A673 (cell line): ENCODE measurements at regions not wholly inside any gene's neighbourhood (a gene's known extent, or its start where the extent isn't known, plus 50 kb on each side); places are given as distances from the start of the nearest gene placed in this dataset.

Source experiments
- BruUV-seq: library from RNA; stranded (reverse); fragments of 400-500 nt; replicated peaks from 2 replicates; lab custom pipeline; 2021; lab: Mats Ljungman, UMichigan
- CTCF ChIA-PET: fragments of 300-600 bp; sonication (Branson Sonifier 250); formaldehyde crosslinking; loops from one replicate; lab custom pipeline; 2022; ENCODE audit warnings: antibody characterized with exemption; lab: Charles Lee
- POLR2A ChIA-PET: fragments of 300-600 bp; sonication (Branson Sonifier 250); formaldehyde crosslinking; loops from one replicate; lab custom pipeline; 2022; ENCODE audit warnings: antibody characterized with exemption; ENCODE audit not compliant: low non-redundant PET; lab: Charles Lee
- DNase-seq: peaks from one replicate; pipeline ENCODE4 v3.0.0-alpha.2; 2015; ENCODE audit warnings: low spot score
- H3K27ac ChIP-seq: fragments of 200-600 bp; sonication (generic); 2 replicates; pipeline ENCODE4 v1.5.1; 2016; ENCODE audit warnings: mixed run types, low read depth, mild to moderate bottlenecking, mixed read lengths, antibody characterized with exemption, low read length; ENCODE audit not compliant: poor library complexity, severe bottlenecking
- H3K27me3 ChIP-seq: fragments of 200-600 bp; sonication (generic); replicated peaks from 2 replicates; pipeline ENCODE4 v1.6.1; 2017; ENCODE audit warnings: mixed run types, low read depth, mild to moderate bottlenecking, mixed read lengths, antibody characterized with exemption, low read length; ENCODE audit not compliant: insufficient read depth, poor library complexity
- H3K36me3 ChIP-seq: fragments of 200-600 bp; sonication (generic); 2 replicates; pipeline ENCODE4 v1.6.1; 2016; ENCODE audit warnings: mixed run types, mild to moderate bottlenecking, mixed read lengths, antibody characterized with exemption, low read length; ENCODE audit not compliant: insufficient read depth, poor library complexity, severe bottlenecking
- H3K4me1 ChIP-seq: fragments of 200-600 bp; sonication (generic); 2 replicates; pipeline ENCODE4 v1.6.1; 2017; ENCODE audit warnings: mixed run types, mild to moderate bottlenecking, mixed read lengths, antibody characterized with exemption, low read length; ENCODE audit not compliant: insufficient read depth, poor library complexity, severe bottlenecking
- H3K4me3 ChIP-seq: fragments of 200-600 bp; sonication (generic); 2 replicates; pipeline ENCODE4 v1.5.1; 2016; ENCODE audit warnings: low read depth, mixed run types, mild to moderate bottlenecking, mixed read lengths, low read length; ENCODE audit not compliant: poor library complexity, severe bottlenecking
- H3K9me3 ChIP-seq: fragments of 200-600 bp; sonication (generic); 2 replicates; pipeline ENCODE4 v1.6.1; 2016; ENCODE audit warnings: mixed run types, low read depth, mild to moderate bottlenecking, mixed read lengths, antibody characterized with exemption, low read length; ENCODE audit not compliant: poor library complexity, severe bottlenecking
- CTCF ChIP-seq: fragments of 300-800, 200-600 bp; sonication (generic); conservative IDR thresholded peaks from 2 replicates; pipeline ENCODE4 v1.5.1; 2017; ENCODE audit warnings: low read depth, mild to moderate bottlenecking, antibody characterized with exemption, low read length, moderate library complexity, mixed read lengths
- EZH2 ChIP-seq: fragments of 200-600 bp; sonication (generic); IDR thresholded peaks from 2 replicates; pipeline ENCODE4 v1.6.1; 2017; ENCODE audit warnings: borderline replicate concordance, low read depth, mild to moderate bottlenecking, mixed read lengths, antibody characterized with exemption, low read length; ENCODE audit not compliant: poor library complexity, severe bottlenecking
- intact Hi-C: fragments of 100-400 bp; cut with micrococcal nuclease; formaldehyde crosslinking; loops from one replicate; pipeline ENCODE4 v1.10.0; 2022; ENCODE audit not compliant: unreplicated experiment

GRCh38 chr2:44833171-44834069 is 108.1 kb upstream of the SIX3 start:
- Histone ChIP-seq H3K27ac (no peak overlapping the region), H3K4me1 (no peaks in the 10 kb centered on the region), H3K4me3 (no peak overlapping the region), H3K27me3 (peaks cover 10% of the 10 kb centered on the region), H3K9me3 (no peaks in the 10 kb centered on the region), H3K36me3 (no peaks in the 10 kb centered on the region)
- no peak for DNase-seq
- ChIA-PET CTCF (no interaction called here), POLR2A (no interaction called here)
- intact Hi-C loops = no loop called here
- TF ChIP-seq CTCF (no peak), EZH2 (no peak)
- BruUV-seq = no TSS peak

- Histone ChIP-seq H3K9me3 (no peaks in the 10 kb centered on the region), H3K27ac (no peak overlapping the region), H3K4me3 (no peak overlapping the region), H3K36me3 (no peaks in the 10 kb centered on the region), H3K4me1 (no peaks in the 10 kb centered on the region), H3K27me3 (peaks cover 10% of the 10 kb centered on the region)
- DNase-seq = no peak
- BruUV-seq = no TSS peak
- intact Hi-C loops = no loop called here
- no peak for TF ChIP-seq CTCF
- POLR2A ChIA-PET = no interaction called here
- CTCF ChIA-PET = no interaction called here
Measured at GRCh38 chr2:44834656-44835055, 106.8 kb upstream of the SIX3 start.

GRCh38 chr2:44836174-44836573 is 105.3 kb upstream of the SIX3 start:
- DNase-seq = no peak
- Histone ChIP-seq H3K27me3 (no peaks in the 10 kb centered on the region), H3K9me3 (no peaks in the 10 kb centered on the region), H3K27ac (no peak overlapping the region), H3K4me3 (no peak overlapping the region), H3K36me3 (no peaks in the 10 kb centered on the region), H3K4me1 (no peaks in the 10 kb centered on the region)
- intact Hi-C loops = no loop called here
- CTCF ChIA-PET = no interaction called here
- no peak for TF ChIP-seq EZH2
- TF ChIP-seq CTCF = no peak
- BruUV-seq = no TSS peak
- POLR2A ChIA-PET = no interaction called here
